GM19238 (cell line): ENCODE measurements at regions not wholly inside any gene's neighbourhood (a gene's known extent, or its start where the extent isn't known, plus 50 kb on each side); places are given as distances from the start of the nearest gene placed in this dataset.
"Not testable (repeated sequence)": the region's sequence is repeated elsewhere in the genome, so short reads cannot be mapped to it uniquely, and the experiment has no call there.

Source experiments
- DNase-seq: peaks from one replicate; pipeline ENCODE4 v3.0.0; 2011; ENCODE audit warnings: low spot score; ENCODE audit not compliant: insufficient read length

- DNase-seq, result no peak
Observed at GRCh38 chr3:18557216-18557615, 132.1 kb upstream of the SATB1 start.

DNA sequence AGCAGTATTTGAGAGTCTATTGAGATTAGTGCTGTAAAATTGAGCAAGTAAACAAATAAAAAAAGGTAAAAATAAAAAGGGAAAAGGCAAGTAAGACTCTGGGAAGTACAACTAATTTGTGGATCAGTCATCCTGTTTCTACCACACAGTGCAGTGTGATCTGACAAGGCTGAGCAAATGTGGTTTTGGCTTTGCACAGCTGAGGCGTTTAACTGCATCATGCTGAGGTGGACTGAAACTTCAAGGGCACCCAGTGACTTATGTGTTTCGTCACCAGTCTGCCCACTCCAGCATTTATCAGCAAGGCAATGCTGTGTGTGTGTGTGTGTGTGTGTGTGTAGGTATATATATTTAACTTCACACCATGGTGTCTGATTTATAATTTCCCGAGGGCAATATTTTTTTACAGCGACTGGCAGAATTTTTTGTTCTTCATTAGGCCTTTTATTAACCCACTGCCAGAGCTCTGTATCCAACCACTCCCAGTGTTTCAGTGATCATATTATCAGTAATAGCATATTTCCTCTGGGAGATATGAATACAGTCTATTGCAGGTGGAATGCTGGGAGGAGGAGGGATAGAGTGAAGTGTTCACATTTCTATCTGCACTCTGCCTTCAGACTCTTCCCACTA is 131.5 kb upstream of the SATB1 start:
- DNase-seq, result no peak

DNA sequence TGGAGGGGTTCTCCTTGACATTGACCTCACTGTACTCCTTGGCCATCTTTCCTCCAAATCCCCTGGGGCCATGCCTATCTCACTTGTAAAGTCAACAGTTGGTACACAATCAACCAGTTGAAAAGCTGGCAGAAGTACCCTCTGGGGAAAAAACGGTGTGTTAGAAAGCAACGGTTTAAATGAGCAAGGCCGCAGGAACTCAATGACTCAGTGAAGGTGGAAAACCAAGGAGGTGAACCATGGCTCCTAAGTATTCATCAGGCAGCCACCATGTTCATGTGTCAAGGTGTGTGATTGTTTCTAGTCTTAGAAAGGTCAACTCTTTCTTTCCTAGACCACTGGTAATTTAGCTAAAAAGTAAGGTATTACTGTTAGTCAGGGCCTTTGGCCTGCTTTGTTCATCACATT is 130.9 kb upstream of the SATB1 start:
- DNase-seq, result no peak

DNA sequence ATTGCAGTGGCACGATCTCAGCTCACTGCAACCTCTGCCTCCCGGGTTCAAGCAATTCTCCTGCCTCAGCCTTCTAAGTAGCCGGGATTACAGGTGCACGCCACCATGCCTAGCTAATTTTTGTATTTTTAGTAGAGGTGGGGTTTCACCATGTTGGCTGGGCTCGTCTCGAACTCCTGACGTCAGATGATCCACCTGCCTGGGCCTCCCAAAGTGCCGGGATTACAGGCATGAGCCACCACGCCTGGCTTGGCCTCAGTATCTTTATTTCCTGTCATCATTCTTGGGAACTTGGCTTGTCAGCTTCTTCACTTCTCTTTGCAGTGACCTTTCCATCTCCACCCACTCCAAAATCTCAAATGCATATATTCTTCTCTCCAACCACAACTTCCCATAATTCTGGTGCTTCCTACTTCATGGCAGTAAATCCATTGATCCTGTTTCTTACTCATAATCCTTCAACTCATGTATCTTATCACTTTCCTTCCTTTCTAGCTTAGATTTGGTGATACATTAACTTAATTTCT is 127.5 kb upstream of the SATB1 start:
- DNase-seq, result not testable (repeated sequence)

- no peak for DNase-seq
Observed at GRCh38 chr3:18546632-18547031, 121.5 kb upstream of the SATB1 start.

GRCh38 chr3:18544146-18544545 is 119.0 kb upstream of the SATB1 start:
- DNase-seq, result no peak

DNA sequence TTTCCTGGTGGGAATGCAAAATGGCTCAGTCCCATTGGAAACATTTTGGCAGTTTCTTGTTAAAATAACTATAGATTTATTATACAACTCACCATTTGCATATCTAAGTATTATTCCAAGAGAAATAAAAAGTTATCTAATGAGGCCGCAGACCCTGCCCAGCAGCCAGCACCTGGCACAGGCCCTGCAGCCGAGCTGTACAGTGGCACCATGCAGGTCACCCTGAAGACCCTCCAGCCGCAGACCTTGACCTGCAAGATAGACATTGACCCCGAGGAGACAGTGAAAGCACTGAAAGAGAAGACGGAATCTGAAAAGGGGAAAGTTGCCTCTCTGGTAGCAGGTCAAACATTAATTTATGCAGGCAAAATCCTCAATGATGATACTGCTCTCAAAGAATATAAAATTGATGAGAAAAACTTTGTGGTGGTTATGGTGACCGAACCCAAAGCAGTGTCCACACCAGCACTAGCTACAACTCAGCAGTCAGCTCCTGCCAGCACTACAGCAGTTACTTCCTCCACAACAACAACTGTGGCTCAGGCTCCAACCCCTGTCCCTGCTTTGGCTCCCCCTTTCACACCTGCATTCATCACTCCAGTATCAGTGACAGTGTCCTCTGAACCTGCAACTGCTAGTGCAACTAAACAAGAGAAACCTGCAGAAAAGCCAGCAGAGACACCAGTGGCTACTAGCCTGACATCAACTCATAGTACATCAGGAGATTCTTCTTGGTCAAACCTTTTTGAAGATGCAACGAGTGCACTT is 113.5 kb upstream of the SATB1 start:
- no peak for DNase-seq

DNA sequence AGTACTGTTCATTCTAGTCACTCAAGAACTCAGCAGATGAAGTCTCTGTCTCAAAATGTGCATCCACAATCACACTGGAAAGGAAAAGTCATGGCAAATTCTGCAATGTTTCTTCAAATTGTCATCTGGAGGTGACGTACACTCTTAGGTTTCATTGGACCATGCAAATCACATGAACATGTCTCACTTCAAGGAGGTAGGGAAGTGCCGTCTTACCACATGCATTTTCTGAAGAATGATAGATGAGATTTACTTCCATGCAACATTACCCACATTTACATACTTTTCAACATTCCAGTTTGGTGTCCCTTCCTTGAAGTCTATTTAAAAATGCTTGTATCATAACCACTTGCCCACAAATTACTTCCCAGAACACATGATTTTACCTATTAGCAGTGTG is 107.9 kb upstream of the SATB1 start:
- DNase-seq, result no peak

DNA sequence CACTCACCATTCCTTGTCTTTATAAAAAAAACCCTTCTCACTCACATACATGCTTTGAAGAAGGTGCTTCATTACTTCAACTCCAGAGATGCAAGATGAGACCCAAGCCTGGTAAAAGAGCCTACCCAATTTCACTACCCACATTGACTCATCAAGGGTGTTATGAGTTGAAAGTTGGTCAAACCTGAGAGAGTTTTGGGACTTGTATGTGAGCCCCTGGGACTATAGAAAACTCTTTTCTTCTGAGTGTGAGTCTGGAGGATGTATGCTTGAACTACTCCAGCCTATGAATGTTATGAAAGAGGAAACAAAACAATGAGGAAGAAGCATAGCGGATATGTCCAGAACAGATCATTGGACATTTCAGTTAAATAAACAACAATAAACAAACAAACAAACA is 106.5 kb upstream of the SATB1 start:
- no peak for DNase-seq

DNA sequence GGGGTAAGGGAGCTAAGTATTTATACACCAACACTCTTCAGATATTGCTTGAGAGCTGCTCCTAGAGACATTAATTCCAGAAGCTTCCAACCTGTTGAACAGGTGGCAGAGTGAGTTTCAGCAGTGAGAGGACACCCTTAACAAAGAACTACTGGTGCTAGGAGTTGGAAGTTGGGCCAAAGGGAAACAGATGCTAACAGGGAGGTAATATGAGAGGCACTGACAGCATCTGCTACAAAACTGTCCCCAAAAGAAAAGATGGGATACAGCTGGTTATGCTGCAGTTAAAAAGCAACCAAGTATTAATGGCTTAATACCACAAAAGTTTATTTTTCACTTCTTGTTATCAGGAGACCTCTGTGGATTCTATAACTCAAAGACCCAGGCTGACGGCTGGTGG is 104.5 kb upstream of the SATB1 start:
- no peak for DNase-seq

GRCh38 chr3:18527691-18528090 is 102.6 kb upstream of the SATB1 start:
- no peak for DNase-seq

DNA sequence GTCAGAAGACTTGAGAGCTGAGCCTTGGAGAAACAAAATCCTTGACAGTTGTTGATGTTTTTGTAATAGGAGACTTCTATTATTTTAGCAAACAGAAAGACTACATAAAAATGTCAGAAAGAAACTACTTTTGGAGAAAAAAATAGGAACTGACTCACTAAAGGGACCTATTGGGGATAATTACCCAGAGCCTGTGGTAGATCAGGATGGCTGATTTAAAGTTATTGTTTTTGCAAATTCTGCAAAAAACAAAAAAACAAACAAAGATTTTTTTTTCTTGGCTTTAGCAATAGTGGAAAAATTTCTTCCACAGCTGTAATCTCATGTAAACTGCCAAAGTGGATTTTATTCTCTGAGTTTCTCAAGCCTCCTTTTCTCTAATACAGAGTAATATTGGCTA is 101.5 kb upstream of the SATB1 start:
- no peak for DNase-seq

DNA sequence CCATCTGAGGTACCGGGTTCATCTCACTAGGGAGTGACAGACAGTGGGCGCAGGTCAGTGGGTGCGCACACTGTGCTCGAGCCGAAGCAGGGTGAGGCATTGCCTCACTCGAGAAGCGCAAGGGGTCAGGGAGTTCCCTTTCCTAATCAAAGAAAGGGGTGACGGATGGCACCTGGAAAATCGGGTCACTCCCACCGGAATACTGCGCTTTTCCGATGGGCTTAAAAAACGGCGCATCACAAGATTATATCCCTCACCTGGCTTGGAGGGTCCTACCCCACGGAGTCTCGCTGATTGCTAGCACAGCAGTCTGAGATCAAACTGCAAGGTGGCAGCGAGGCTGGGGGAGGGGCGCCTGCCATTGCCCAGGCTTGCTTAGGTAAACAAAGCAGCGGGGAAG is 91.0 kb upstream of the SATB1 start:
- DNase-seq, result not testable (repeated sequence)

- no peak for DNase-seq
Observed at GRCh38 chr3:18513091-18513490, 88.0 kb upstream of the SATB1 start.

GRCh38 chr3:18512007-18512406 is 86.9 kb upstream of the SATB1 start:
- DNase-seq, result no peak

DNA sequence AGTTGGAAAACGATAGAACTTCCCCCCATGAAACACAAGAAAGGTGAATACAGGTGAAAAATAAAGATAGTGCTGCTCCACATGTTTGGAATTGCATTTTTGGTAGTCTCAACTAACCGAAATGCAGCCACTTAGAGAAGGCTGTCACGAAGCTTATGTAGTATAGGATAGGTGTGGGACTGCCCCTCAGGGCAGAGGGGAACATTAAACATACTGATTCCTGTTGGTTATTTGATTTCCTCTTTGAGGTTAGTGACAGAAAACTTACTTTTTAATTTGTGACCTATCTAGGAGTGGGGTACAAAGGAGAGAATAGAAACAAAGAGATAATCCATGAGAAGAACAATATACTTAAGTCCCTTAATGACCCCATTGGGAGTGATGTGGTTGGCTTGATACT is 85.8 kb upstream of the SATB1 start:
- no peak for DNase-seq

DNA sequence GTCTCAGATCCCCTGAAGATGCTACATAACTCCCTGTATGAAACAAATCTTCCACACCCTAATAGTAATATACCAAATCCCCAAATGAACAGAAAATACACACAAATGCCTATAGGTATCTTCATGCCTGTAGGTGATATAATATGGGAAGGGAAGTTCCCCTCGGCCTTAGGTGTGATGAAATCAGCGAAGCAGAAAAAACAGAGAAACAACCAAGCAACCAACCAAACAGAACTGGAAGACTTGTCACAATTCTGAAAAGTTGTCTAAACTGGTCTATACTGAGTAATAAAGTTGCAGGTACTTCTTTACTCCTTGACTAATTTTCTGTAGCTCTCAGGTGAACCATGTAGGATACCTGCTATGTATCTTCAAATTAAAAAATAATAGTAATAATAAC is 82.2 kb upstream of the SATB1 start:
- DNase-seq, result no peak

DNA sequence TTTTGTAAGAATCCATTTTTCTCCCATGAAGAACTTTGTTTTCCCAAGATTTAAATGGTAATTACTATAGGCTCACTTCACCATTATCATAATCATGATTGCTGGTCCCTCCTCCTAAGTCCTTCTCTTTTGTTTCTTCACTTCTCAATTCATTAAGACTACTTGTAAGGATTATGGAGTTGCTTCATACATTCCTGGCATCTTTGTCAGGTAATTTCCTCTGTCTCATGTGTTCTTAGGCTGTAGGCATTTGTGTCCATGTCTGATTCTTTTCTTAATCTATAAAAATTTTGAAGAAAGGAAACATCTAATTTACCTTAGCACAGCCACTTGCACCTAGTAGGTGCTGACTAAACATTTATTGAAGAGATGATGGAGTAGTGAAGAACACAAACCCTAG is 79.9 kb upstream of the SATB1 start:
- no peak for DNase-seq

DNA sequence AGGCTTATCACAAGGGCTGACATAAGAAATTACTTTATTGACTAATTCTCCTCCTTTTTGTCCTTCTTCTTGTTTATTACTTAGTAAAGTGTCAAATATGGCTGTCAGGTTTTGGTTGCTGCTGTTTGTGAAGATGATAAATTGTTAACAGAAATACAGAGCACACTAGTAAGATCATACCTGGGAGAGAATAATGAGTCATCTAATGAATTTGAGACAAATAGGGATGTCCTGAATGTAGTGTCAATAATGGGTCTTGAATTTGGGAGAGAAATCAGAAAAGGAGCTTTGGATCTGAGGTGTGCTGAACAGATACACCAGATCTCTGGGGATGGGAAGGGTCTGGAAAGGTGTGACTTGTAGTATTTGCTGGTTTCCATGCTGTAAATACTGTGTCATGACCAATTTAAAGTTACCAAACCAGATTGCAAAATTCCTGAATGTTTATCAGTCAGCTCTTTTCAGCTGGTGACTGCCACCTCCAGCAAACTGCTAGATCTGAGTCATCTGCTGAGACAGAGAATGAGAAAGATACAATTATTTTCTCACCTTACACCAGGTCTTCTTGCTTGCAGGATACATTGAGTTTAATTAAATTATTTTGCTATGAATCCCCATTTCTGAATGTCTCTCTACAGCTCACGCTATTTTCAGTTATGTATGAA is 76.7 kb upstream of the SATB1 start:
- DNase-seq, result no peak

DNA sequence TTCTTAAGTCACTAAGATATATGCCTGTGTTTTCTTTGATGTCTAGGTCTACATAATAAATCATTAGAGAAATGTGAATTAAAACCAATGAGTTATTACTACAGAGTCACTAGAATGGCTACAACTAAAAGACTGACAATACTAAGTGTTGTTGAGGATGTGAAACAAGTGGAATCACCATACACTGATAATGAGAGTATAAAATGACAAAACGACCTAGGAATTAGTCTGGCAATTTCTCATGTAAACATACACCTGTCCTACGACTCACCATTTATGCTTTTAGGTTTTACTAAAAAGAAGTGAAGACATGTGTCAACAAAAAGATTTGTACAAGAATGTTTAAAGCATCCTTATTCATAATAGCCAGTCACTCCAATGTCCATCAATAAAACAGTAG is 75.2 kb upstream of the SATB1 start:
- DNase-seq, result no peak

GRCh38 chr3:18499301-18499700 is 74.2 kb upstream of the SATB1 start:
- no peak for DNase-seq

DNA sequence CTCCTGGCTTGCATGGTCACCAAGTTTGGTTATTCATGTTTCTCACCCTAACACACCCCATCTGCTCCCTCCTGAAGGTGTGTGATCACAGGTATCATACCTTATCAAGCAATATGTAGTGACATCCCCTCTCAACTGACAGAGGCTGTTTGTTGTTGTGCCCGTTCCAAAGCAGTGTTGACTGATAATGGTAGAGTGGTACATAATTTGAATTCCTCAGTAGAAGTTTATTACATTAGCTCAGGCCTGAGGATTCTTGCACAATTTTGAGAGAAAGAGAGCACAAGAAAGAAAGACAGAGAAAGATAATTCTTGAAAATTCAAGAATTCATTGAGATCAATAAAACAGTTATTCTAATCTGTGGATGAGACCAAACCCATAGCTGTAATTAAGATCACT is 69.1 kb upstream of the SATB1 start:
- no peak for DNase-seq

GRCh38 chr3:18489939-18490338 is 64.8 kb upstream of the SATB1 start:
- DNase-seq, result no peak
